Activated naive CD4-positive, alpha-beta T cell treated with anti-CD3 and anti-CD28 coated beads, Interleukin-2, amount 10 ng/mL, durations not matched to agents 7 days and 5 days (primary cell): ENCODE measurements at regions not wholly inside any gene's neighbourhood (a gene's known extent, or its start where the extent isn't known, plus 50 kb on each side); places are given as distances from the start of the nearest gene placed in this dataset.

Experiments
- CTCF ChIA-PET: fragments of 350-600 bp; sonication (Branson Sonifier 250); formaldehyde crosslinking; loops from one replicate; lab custom pipeline; 2021; ENCODE audit warnings: antibody characterized with exemption; lab: Charles Lee
- DNase-seq: peaks from one replicate; pipeline ENCODE4 v3.0.0-alpha.2; 2020
- H3K27ac Mint-ChIP-seq: one replicate; pipeline ENCODE4 v1.8.0; 2021; ENCODE audit warnings: mild to moderate bottlenecking, moderate library complexity, mixed read lengths
- H3K27me3 Mint-ChIP-seq: one replicate; pipeline ENCODE4 v1.8.0; 2021; ENCODE audit warnings: mild to moderate bottlenecking, mixed read lengths
- H3K36me3 Mint-ChIP-seq: one replicate; pipeline ENCODE4 v1.8.0; 2021; ENCODE audit warnings: mixed read lengths
- H3K4me1 Mint-ChIP-seq: one replicate; pipeline ENCODE4 v1.8.0; 2021; ENCODE audit warnings: mixed read lengths
- H3K4me3 Mint-ChIP-seq: one replicate; pipeline ENCODE4 v1.8.0; 2021; ENCODE audit warnings: mild to moderate bottlenecking, moderate library complexity, mixed read lengths
- H3K9me3 Mint-ChIP-seq: one replicate; pipeline ENCODE4 v1.8.0; 2021; ENCODE audit warnings: mixed read lengths

- Mint-ChIP-seq H3K36me3 (no peaks in the 10 kb centered on the region), H3K27ac (no peak overlapping the region), H3K27me3 (no peaks in the 10 kb centered on the region), H3K9me3 (peaks cover 1% of the 10 kb centered on the region), H3K4me1 (no peaks in the 10 kb centered on the region), H3K4me3 (no peak overlapping the region)
- no peak for DNase-seq
- CTCF ChIA-PET: no interaction called here
These were observed 2283.7 kb downstream of the NCAM2 start for GRCh38 chr21:23281917-23282316.

DNA sequence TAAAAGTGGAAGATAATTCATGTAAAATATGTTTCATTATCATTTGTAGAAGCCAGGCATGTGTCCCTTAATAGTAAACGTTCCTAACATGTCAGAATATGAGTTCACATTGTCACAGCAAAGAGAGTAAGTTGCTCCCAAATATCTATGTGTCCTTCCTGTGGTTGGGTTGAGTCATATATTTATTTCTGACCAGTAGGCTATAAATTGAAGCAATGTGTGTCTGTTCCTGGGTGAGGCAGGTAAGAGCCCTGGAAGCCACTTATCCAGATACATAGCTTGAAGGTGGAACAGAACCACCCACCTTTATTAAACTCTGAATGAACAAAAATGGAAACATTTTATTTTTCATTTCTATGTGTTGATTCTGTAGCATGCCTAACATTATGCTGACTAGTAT lies 2251.6 kb downstream of the NCAM2 start:
- Mint-ChIP-seq H3K36me3 (no peaks in the 10 kb centered on the region), H3K9me3 (no peaks in the 10 kb centered on the region), H3K27ac (no peak overlapping the region), H3K4me3 (no peak overlapping the region), H3K4me1 (no peaks in the 10 kb centered on the region), H3K27me3 (no peaks in the 10 kb centered on the region)
- DNase-seq: no peak
- CTCF ChIA-PET: no interaction called here

GRCh38 chr21:23247334-23247733 lies 2249.1 kb downstream of the NCAM2 start:
- Mint-ChIP-seq H3K4me3 (no peak overlapping the region), H3K27ac (no peak overlapping the region), H3K27me3 (no peaks in the 10 kb centered on the region), H3K36me3 (no peaks in the 10 kb centered on the region), H3K9me3 (no peaks in the 10 kb centered on the region), H3K4me1 (no peaks in the 10 kb centered on the region)
- CTCF ChIA-PET: no interaction called here
- no peak for DNase-seq

DNA sequence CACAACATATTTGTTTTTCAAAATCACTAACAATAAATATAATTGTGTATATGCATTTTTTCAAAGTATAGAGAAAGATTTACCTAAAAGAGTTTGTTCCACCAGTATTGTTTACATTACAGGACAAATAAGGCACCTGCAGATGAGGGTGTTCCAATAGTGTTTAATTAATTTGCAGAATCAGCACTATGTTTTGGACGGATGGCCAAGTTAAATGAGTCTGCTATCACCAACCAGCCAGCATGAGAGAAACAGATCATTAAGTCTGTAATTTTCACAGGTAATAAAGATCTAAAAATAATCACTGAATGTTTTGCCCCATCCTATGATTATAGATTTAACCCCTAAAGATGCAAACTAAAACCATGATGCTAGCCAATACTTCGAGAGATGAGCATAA lies 2247.0 kb downstream of the NCAM2 start:
- no peak for DNase-seq
- Mint-ChIP-seq H3K4me1 (no peaks in the 10 kb centered on the region), H3K9me3 (peaks cover 3% of the 10 kb centered on the region), H3K4me3 (no peak overlapping the region), H3K27ac (no peak overlapping the region), H3K36me3 (no peaks in the 10 kb centered on the region), H3K27me3 (no peaks in the 10 kb centered on the region)
- CTCF ChIA-PET: no interaction called here

DNA sequence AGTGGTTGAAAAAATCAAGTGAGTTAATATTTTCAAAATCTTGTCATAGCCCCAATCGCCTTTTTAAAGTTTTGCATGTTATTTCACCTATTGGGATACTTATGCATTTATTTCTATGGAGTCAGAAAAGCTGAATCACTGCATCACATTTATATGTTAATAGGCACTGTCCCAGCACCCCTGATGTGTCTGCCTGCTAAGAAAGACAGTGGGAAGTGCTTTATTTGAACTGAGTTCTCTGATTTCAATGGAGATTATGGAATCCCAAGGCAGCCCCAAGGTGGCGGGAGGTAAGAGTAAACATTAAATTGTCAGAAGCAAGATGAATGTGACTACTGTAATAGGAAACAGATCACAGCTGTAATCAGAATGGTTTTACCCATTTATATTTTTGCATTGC lies 2225.7 kb downstream of the NCAM2 start:
- Mint-ChIP-seq H3K36me3 (no peaks in the 10 kb centered on the region), H3K4me1 (no peaks in the 10 kb centered on the region), H3K27me3 (no peaks in the 10 kb centered on the region), H3K27ac (no peak overlapping the region), H3K9me3 (no peaks in the 10 kb centered on the region), H3K4me3 (no peak overlapping the region)
- CTCF ChIA-PET: no interaction called here
- DNase-seq: no peak

DNA sequence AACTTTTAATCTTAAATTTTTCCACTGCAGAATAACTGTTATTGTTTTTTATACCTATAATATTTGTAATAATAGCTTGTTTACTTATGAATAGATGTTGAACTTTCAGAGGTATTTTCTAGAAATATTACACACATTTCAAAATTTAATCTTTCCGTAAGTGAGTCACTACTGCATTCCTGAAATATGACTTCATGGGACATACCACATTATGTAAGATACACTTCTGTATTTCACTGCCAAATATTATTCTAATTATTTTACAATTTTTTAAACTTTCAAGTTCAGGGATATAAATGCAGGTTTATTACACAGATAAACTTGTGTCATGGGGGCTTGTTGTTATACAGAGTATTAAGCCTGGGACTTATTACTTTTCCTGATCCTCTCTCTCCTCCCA lies 2220.5 kb downstream of the NCAM2 start:
- H3K36me3 Mint-ChIP-seq: no peaks in the 10 kb centered on the region
- no peak for DNase-seq
- H3K9me3 Mint-ChIP-seq: peaks cover 4% of the 10 kb centered on the region
- H3K4me1 Mint-ChIP-seq: no peaks in the 10 kb centered on the region
- no peaks in the 10 kb centered on the region for H3K27me3 Mint-ChIP-seq
- H3K27ac Mint-ChIP-seq: no peak overlapping the region
- CTCF ChIA-PET: no interaction called here
- H3K4me3 Mint-ChIP-seq: no peak overlapping the region

DNA sequence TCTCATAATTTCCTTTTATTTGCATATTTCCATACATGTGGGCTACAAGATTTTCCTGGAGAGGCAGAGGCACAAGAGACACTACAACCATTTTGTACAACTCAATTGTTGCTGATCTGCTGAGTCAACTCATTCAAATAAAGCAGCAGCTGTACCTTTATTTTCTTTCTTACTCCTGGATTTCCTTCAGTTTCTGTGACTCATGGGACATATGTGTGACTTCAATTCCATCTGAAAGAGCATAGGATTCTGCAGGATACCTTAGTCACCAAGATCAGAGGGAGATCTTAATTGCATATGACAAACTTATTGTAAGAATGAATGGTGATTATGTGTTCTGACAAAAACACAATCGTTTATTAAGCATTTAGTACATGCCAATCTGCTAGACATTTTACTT lies 2219.4 kb downstream of the NCAM2 start:
- CTCF ChIA-PET: no interaction called here
- no peak overlapping the region for H3K27ac Mint-ChIP-seq
- H3K36me3 Mint-ChIP-seq: no peaks in the 10 kb centered on the region
- no peak for DNase-seq
- no peaks in the 10 kb centered on the region for H3K27me3 Mint-ChIP-seq
- peaks cover 4% of the 10 kb centered on the region for H3K9me3 Mint-ChIP-seq
- no peaks in the 10 kb centered on the region for H3K4me1 Mint-ChIP-seq
- H3K4me3 Mint-ChIP-seq: no peak overlapping the region

DNA sequence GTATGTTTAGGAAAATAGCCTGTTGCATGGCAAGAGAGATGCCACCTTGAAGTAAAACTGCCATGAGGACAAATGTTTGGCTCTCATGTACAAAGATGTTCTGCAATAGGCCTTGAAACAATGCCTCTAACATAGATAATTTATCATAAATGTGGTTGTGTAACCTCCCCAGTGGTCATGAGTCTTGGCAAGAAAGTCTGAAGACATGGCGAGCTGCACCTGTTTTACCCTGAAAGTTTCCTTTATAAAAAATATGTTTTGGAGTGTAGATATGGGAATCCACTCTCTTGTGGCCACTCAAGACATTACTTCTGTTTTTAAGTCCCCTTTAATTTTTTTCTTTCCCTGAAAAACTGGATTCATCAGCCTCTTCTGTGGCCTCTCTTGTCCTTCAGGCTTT lies 2217.1 kb downstream of the NCAM2 start:
- H3K27me3 Mint-ChIP-seq: no peaks in the 10 kb centered on the region
- no peaks in the 10 kb centered on the region for H3K4me1 Mint-ChIP-seq
- H3K4me3 Mint-ChIP-seq: no peak overlapping the region
- CTCF ChIA-PET: no interaction called here
- no peak overlapping the region for H3K27ac Mint-ChIP-seq
- no peak for DNase-seq
- H3K9me3 Mint-ChIP-seq: peaks cover 9% of the 10 kb centered on the region
- H3K36me3 Mint-ChIP-seq: no peaks in the 10 kb centered on the region
